Type B pancreatic cell (in vitro differentiated cells): ENCODE measurements at regions not wholly inside any gene's neighbourhood (a gene's known extent, or its start where the extent isn't known, plus 50 kb on each side); places are given as distances from the start of the nearest gene placed in this dataset.
A peak's percentile ranks its signal among the peaks of the same experiment; 100 is the strongest.

Experiments used
- DNase-seq: peaks from one replicate; pipeline ENCODE4 v3.0.0; 2021; ENCODE audit warnings: mixed read lengths; ENCODE audit not compliant: unreplicated experiment; ENCODE audit errors: extremely low spot score
- H3K27ac Mint-ChIP-seq: 2 replicates; pipeline ENCODE4 v1.8.0; 2021; ENCODE audit warnings: mild to moderate bottlenecking, mixed read lengths
- H3K27me3 Mint-ChIP-seq: 2 replicates; pipeline ENCODE4 v1.8.0; 2021; ENCODE audit warnings: mixed read lengths
- H3K36me3 Mint-ChIP-seq: 2 replicates; pipeline ENCODE4 v1.8.0; 2021; ENCODE audit warnings: mixed read lengths
- H3K4me1 Mint-ChIP-seq: one replicate; pipeline ENCODE4 v1.8.0; 2021; ENCODE audit warnings: mixed read lengths; ENCODE audit not compliant: unreplicated experiment
- H3K4me3 Mint-ChIP-seq: 2 replicates; pipeline ENCODE4 v1.8.0; 2021; ENCODE audit warnings: mild to moderate bottlenecking, mixed read lengths
- H3K9me3 Mint-ChIP-seq: 2 replicates; pipeline ENCODE4 v1.8.0; 2021; ENCODE audit warnings: mixed read lengths
- CTCF ChIP-seq: fragments of 200-600 bp; sonication (generic); conservative IDR thresholded peaks from 2 replicates; pipeline ENCODE4 v1.5.0; 2021; ENCODE audit warnings: antibody characterized with exemption, mild to moderate bottlenecking

GRCh38 chr2:111689174-111689573 lies 194.8 kb downstream of the ANAPC1 start:
- no peak for DNase-seq
- Mint-ChIP-seq H3K4me1 (peaks cover 4% of the 10 kb centered on the region), H3K27ac (no peak overlapping the region), H3K9me3 (peaks cover 3% of the 10 kb centered on the region), H3K36me3 (peaks cover 3% of the 10 kb centered on the region), H3K27me3 (no peaks in the 10 kb centered on the region), H3K4me3 (no peak overlapping the region)
- no peak for TF ChIP-seq CTCF

GRCh38 chr2:111689941-111690340 lies 194.1 kb downstream of the ANAPC1 start:
- no peak overlapping the region for H3K27ac Mint-ChIP-seq
- no peak for DNase-seq
- H3K36me3 Mint-ChIP-seq, result peaks cover 3% of the 10 kb centered on the region
- no peak for TF ChIP-seq CTCF
- H3K9me3 Mint-ChIP-seq, result peaks cover 7% of the 10 kb centered on the region
- no peak overlapping the region for H3K4me3 Mint-ChIP-seq
- peaks cover 9% of the 10 kb centered on the region for H3K4me1 Mint-ChIP-seq
- no peaks in the 10 kb centered on the region for H3K27me3 Mint-ChIP-seq

- no peak overlapping the region for H3K4me3 Mint-ChIP-seq
- TF ChIP-seq CTCF, result no peak
- H3K4me1 Mint-ChIP-seq, result peaks cover 10% of the 10 kb centered on the region
- peaks cover 3% of the 10 kb centered on the region for H3K36me3 Mint-ChIP-seq
- no peaks in the 10 kb centered on the region for H3K27me3 Mint-ChIP-seq
- H3K27ac Mint-ChIP-seq, result no peak overlapping the region
- DNase-seq, result no peak
- peaks cover 6% of the 10 kb centered on the region for H3K9me3 Mint-ChIP-seq
Measured at GRCh38 chr2:111691164-111691875, 192.7 kb downstream of the ANAPC1 start.

- no peak overlapping the region for H3K4me3 Mint-ChIP-seq
Measured at GRCh38 chr2:111692311-111692710, 191.7 kb downstream of the ANAPC1 start.

GRCh38 chr2:111694700-111695101 lies 189.3 kb downstream of the ANAPC1 start:
- H3K36me3 Mint-ChIP-seq, result peaks cover 3% of the 10 kb centered on the region
- peaks cover 6% of the 10 kb centered on the region for H3K9me3 Mint-ChIP-seq
- TF ChIP-seq CTCF, result no peak
- no peak for DNase-seq
- H3K27me3 Mint-ChIP-seq, result no peaks in the 10 kb centered on the region
- no peak overlapping the region for H3K27ac Mint-ChIP-seq
- H3K4me1 Mint-ChIP-seq, result peaks cover 12% of the 10 kb centered on the region
- H3K4me3 Mint-ChIP-seq, result no peak overlapping the region

More at GRCh38 chr2:111692311-111692710, 191.7 kb downstream of the ANAPC1 start:
- H3K27me3 Mint-ChIP-seq, result no peaks in the 10 kb centered on the region
- H3K4me1 Mint-ChIP-seq, result peaks cover 10% of the 10 kb centered on the region
- no peak for DNase-seq
- H3K36me3 Mint-ChIP-seq, result peaks cover 3% of the 10 kb centered on the region
- H3K27ac Mint-ChIP-seq, result no peak overlapping the region
- H3K9me3 Mint-ChIP-seq, result peaks cover 6% of the 10 kb centered on the region
- TF ChIP-seq CTCF, result peak; percentile 35
